NCI-H460 (cell line): ENCODE measurements at regions not wholly inside any gene's neighbourhood (a gene's known extent, or its start where the extent isn't known, plus 50 kb on each side); places are given as distances from the start of the nearest gene placed in this dataset.
A peak's percentile ranks its signal among the peaks of the same experiment; 100 is the strongest.

ENCODE experiments used
- DNase-seq: peaks from one replicate; pipeline ENCODE4 v3.0.0-alpha.2; 2016; ENCODE audit warnings: low read depth; ENCODE audit errors: extremely low read depth

DNA sequence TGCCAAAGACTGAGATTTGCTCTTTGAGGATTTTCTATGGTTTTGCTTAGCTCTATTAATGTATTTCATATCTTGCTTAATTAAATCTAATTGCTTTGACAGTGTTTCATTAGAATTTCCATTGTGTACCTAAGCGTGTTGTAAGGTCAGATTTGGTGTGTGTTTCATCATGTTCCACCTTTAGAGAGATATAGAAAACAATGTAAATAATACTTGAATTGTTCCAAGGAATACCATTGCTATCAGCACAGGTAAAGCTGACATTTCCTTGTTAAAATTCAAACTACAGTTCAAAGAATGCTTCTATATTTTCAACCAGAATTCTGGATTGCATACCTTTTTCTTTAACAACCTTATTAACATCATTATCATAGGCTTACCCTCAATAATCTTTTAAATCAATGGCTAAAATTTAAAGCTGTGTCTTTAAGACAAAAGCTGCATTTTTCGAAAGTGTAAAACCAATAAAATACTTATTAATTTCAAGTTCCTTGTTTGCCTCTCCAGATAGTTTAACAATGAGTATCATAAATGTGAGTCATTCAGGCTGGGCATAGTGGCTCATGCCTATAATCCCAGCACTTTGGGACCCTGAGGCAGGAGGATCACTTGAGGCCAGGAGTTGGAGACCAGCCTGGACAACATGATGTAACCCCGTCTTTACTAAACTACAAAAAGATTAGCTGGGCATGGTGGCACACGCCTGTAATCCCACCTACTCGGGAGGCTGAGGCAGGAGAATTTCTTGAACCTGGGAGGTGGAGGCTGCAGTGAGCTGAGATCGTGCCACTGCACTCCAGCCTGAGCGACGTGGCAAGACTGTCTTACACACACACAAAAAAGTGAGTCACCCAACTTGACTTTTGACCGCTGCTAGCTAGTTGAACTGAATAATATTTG is 188.0 kb upstream of the PKDCC start:
- DNase-seq, result no peak

DNA sequence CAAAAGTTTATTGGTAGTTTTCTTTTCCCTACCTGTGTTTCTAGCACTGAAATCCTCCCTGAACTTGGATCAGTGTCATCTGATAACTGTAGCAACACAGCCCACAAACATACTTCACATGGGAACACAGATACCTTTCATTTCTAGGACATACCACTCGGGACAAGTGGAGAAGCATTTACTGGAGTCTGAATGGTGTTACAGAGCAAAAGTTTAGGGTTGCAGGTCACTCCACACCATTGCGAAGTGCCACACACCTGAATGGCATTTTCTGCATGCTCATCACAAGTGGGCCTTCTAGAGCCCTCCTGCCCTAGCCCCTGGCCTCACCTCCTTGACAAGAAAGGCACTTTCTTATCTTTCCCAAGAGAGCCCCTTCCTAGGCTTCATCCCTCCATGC is 184.8 kb upstream of the PKDCC start:
- DNase-seq, result no peak

- DNase-seq, result no peak
These were observed 182.6 kb upstream of the PKDCC start for GRCh38 chr2:41865263-41865662.

DNA sequence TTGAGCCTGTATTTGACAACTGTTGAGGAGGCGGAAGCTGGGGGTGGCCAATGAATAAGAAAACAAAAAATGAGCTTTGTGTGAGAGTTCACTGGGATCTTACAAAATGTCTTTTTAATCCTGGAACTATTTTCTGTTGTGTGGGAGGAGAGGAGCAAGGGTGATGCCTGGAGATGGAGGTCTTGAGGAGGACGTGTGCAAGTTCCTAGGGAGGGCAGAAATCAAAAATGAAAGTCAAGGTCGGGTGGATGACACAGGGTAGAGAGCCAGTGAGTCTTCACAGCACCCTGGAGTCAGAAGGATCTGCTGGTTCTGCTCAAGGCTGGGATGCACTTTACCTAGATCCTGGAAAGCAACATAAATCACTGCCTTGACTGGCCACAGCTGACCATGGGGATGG is 180.3 kb upstream of the PKDCC start:
- no peak for DNase-seq

GRCh38 chr2:41869542-41870264 is 178.1 kb upstream of the PKDCC start:
- DNase-seq, result peak; percentile 48

GRCh38 chr2:41870265-41870585 is 177.6 kb upstream of the PKDCC start:
- no peak for DNase-seq

- no peak for DNase-seq
These were observed 176.7 kb upstream of the PKDCC start for GRCh38 chr2:41871080-41871479.

DNA sequence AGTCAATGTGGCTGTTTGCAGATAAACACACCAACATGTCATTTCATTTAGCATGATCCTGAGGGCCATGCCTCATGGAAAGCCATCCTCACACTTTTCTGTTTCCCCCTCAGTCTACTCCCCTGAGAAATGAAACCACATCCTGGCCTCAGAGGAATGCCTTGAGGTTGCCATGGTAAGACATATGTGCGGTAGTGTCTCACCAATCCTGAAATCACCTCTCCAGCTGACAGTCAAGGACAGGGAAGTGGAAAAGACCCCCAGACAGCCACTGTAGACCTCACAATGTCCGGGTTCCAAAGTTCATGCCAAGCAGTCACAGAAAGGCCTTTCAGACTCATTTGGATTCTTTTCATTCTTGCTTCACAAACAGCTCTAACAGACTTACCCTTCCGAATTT is 175.2 kb upstream of the PKDCC start:
- no peak for DNase-seq

DNA sequence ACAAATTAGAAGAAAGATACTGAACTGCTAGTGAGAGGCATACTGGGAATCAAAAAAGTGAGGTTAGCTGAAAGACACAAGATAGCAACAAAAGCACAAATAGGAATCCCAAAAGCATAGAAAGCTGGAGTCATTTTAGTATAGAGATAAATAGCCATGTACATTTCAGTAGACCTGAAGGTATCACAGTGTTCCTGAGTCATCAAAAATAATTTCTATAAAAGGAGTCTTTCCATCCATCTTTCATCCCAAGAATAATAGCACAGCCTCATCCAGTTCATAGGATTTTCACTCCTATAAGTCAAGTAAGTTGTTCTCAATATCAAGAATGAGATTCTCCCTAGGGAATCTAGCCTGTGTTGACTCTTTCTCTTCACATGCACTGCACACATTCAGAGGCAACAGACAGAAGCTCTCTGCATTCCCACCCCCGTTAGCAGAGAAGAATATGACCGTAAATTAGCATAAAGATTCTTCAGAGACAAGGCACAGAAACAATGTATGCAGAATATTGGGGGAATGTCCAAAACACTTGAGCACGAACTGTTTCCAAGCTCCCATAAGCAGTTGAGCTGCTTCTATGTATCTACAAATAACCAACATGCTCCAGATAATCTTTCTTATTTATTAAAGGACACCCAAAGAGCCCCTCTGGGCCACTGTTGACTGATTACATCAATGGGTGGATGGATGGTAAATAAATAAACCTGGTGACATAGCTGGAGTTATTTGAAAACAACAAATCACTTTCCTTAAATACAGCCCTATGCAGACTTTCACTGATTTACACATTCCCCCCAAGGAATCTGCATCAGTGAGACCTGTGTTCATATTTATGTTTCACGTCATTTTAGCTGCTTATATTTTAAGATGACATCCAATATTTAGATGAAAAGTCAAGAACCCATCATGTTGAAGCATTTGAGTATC is 174.5 kb upstream of the PKDCC start:
- DNase-seq, result no peak

DNA sequence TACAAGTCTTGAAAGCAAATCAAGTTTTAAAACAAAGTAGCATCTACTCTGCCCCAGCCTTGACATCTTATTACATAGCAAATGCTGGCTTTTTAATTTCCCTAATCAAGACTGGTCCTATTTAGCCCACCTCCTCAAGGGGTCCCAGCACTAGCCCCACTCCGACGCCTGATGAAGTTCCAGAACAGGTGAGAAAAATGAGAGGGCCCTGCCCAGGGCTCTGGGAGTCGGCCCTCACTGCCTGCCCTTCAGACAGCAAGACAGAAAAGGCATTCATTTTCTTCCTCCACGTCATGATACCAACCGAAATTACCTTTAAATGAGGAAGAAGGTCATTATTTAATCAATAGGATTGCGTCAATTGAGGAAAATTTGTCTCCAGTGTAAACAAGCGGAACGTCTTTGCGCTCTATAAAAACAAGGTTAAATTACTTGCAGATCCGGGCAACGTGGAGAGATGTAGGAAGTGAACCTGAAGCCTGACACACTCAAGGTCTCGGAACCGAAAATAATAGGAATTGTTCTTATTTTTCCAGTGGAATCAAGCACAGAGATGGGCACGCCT is 170.6 kb upstream of the PKDCC start:
- no peak for DNase-seq

DNA sequence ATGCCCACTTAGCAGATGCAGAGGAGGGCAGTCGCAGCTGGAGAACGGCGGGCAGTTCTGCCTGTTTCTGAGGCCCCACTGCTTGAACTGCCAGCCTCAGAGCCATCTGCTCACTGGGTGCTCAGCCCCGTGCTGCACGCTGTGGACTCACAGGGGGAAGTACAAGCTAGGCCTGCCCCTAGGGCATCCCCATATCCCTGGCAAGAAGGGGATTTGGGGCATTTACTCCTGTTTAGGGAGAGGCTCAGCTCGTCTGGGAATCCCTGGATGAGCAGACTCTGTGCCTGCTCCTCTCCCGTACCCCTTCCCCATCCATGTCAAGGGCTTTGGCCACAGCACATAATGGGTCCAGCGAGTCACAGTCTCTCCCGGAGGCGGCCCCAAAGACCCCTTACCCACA is 169.8 kb upstream of the PKDCC start:
- no peak for DNase-seq

- no peak for DNase-seq
These were observed 169.0 kb upstream of the PKDCC start for GRCh38 chr2:41878716-41879234.

DNA sequence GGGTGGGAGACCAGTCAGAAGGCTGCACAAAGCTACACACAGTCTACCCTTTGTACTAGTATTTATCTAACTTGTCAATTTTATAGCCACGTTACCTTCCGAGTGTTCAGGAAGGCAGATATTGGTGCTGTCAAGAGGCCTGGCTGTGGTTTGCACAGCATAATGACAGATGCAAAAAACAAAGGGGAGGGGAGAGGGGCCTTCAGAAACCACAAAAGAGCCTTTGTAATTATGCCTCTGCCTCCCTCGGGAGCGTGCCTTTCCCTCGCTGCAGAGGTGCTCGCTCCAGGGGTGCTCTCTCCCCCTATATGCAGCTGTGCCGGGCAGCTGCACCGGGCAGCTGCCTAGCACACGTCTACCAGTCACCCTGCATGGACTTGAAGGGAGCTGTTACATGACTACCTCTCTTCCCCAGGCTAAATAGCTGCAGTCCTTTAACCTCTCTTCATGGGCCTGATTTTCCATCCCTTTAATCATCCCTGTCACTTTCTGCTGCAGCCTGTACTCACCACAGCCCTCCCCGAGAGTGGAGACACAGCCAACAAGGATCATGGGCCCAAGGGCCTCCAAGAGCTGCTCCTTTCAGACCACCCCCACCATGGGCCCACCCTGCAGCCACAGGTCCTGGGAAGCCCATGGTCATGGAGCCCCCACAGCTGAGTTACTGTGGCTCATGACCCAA is 168.4 kb upstream of the PKDCC start:
- no peak for DNase-seq

DNA sequence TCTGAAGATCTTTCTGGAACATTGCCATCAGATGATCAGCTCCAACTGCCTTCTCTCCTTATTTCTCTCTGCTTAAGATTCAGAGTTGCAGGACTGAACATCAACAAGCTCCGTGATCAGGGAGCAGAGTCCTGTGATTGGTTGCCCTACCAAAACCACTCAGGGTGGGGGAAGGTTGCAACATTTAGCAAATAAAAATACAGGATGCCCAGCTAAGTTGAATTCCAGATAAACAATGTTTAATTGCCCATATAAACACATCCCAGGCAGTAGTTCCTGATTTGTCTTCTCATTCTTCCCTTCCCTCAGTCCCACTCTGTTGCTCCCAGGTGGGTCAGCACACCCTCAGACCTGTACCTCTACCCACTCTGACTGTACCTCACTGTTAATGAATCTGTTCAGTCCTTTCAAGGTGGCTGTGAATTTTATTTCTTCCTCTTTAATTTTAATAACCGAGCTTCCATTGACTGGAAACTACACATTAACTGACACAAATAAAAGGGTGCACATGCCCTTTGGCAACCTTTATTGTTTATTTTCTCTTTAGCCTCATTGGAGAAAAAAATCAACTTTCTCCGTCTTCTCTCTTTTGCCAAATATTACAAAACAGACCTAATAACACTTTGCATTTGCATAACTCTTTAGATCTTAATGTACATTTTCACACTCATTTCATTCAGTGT is 167.1 kb upstream of the PKDCC start:
- no peak for DNase-seq

GRCh38 chr2:41881249-41881648 is 166.6 kb upstream of the PKDCC start:
- no peak for DNase-seq

DNA sequence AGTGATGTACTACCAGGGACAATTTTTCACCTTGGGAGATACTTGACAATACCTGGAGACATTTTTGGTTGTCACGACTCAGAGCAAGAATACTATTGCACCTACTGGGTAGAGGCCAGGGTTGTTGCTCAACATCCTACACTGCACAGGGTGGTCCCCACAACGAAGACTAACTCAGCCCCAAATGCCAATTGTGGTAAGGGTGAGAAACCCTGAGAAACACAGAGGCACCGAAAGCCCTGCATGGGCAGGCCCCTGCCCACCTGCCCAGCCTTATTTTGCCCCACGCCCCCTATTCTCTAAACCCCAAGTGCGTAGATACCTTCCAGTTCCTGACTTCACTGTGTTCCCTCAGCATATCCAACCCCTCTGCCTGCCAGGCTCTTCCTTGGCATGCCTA is 163.1 kb upstream of the PKDCC start:
- no peak for DNase-seq

GRCh38 chr2:41886145-41886664 is 161.6 kb upstream of the PKDCC start:
- DNase-seq, result no peak

DNA sequence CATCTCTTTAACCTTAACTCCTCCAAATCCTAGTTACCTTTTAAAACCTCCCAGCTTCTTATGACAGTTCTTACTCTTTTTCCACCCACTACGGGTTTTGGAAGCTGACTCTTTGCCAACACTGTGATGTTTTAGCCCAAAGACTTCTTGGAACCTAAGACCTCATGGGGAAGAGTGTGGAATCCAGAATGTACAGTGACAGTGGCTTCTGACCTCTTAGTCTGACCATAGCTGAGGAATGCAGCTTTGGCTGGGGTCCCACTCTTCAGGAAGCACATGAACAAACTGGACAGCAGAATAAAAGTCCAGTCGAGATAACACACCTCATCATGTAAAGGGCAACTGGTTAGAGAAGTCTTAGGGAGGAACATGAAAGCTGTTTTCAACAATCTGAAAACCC is 161.1 kb upstream of the PKDCC start:
- no peak for DNase-seq

- no peak for DNase-seq
These were observed 157.5 kb upstream of the PKDCC start for GRCh38 chr2:41890341-41890740.
